Germinal center (tissue), 1 donor: ENCODE measurements at regions not wholly inside any gene's neighbourhood (a gene's known extent, or its start where the extent isn't known, plus 50 kb on each side); places are given as distances from the start of the nearest gene placed in this dataset.
"Not testable (repeated sequence)": the region's sequence is repeated elsewhere in the genome, so short reads cannot be mapped to it uniquely, and the experiment has no call there.

Source experiments
- DNase-seq: peaks from one replicate; pipeline ENCODE4 v3.0.0; 2012; ENCODE audit warnings: mixed read lengths, low spot score

GRCh38 chrX:114015966-114016365 lies 567.9 kb upstream of the HTR2C start:
- no peak for DNase-seq

- DNase-seq, result no peak
Measured at GRCh38 chrX:114006664-114007063, 577.2 kb upstream of the HTR2C start.

- DNase-seq, result no peak
Measured at GRCh38 chrX:113996781-113997180, 587.1 kb upstream of the HTR2C start.

GRCh38 chrX:113991720-113992119 lies 592.2 kb upstream of the HTR2C start:
- not testable (repeated sequence) for DNase-seq

GRCh38 chrX:113990669-113991068 lies 593.2 kb upstream of the HTR2C start:
- DNase-seq, result not testable (repeated sequence)

GRCh38 chrX:113988315-113988935 lies 595.5 kb upstream of the HTR2C start:
- not testable (repeated sequence) for DNase-seq

GRCh38 chrX:113986427-113986826 lies 597.5 kb upstream of the HTR2C start:
- no peak for DNase-seq

- no peak for DNase-seq
Measured at GRCh38 chrX:113982766-113983165, 601.1 kb upstream of the HTR2C start.

GRCh38 chrX:113980953-113981352 lies 602.9 kb upstream of the HTR2C start:
- no peak for DNase-seq

GRCh38 chrX:113977887-113978286 lies 606.0 kb upstream of the HTR2C start:
- no peak for DNase-seq

- no peak for DNase-seq
Measured at GRCh38 chrX:113975441-113975840, 608.4 kb upstream of the HTR2C start.

- no peak for DNase-seq
Measured at GRCh38 chrX:113974881-113975280, 609.0 kb upstream of the HTR2C start.

GRCh38 chrX:113973706-113974105 lies 610.2 kb upstream of the HTR2C start:
- no peak for DNase-seq

- no peak for DNase-seq
Measured at GRCh38 chrX:113966791-113967190, 617.1 kb upstream of the HTR2C start.

- DNase-seq, result peak; percentile 1
Measured at GRCh38 chrX:113962343-113962742, 621.5 kb upstream of the HTR2C start.

- DNase-seq, result no peak
Measured at GRCh38 chrX:113959912-113960626, 623.8 kb upstream of the HTR2C start.

GRCh38 chrX:113956936-113957335 lies 627.0 kb upstream of the HTR2C start:
- DNase-seq, result no peak

GRCh38 chrX:113954297-113954696 lies 629.6 kb upstream of the HTR2C start:
- no peak for DNase-seq

GRCh38 chrX:113950081-113950678 lies 633.7 kb upstream of the HTR2C start:
- DNase-seq, result no peak

GRCh38 chrX:113947548-113947947 lies 636.3 kb upstream of the HTR2C start:
- DNase-seq, result peak; percentile 1

GRCh38 chrX:113935518-113935917 lies 648.4 kb upstream of the HTR2C start:
- DNase-seq, result no peak

GRCh38 chrX:113933931-113934330 lies 650.0 kb upstream of the HTR2C start:
- no peak for DNase-seq

GRCh38 chrX:113929004-113929403 lies 654.9 kb upstream of the HTR2C start:
- no peak for DNase-seq
